ENCODE measurements at regions not wholly inside any gene's neighbourhood (a gene's known extent, or its start where the extent isn't known, plus 50 kb on each side); places are given as distances from the start of the nearest gene placed in this dataset.

- DNase-seq: no peak
Measured at GRCh38 chr2:203789618-203790017, 78.0 kb upstream of the CTLA4 start.

GRCh38 chr2:203790134-203790852, 77.3 kb upstream of the CTLA4 start:
- DNase-seq: no peak

- DNase-seq: no peak
Measured at GRCh38 chr2:203796248-203797010, 71.1 kb upstream of the CTLA4 start.

- DNase-seq: no peak
Measured at GRCh38 chr2:203797276-203797675, 70.3 kb upstream of the CTLA4 start.

GRCh38 chr2:203797712-203798111, 69.9 kb upstream of the CTLA4 start:
- no peak for DNase-seq

GRCh38 chr2:203798296-203799087, 69.1 kb upstream of the CTLA4 start:
- no peak for DNase-seq

- DNase-seq: no peak
Measured at GRCh38 chr2:203799908-203800307, 67.7 kb upstream of the CTLA4 start.

GRCh38 chr2:203800783-203801182, 66.8 kb upstream of the CTLA4 start:
- no peak for DNase-seq

- no peak for DNase-seq
Measured at GRCh38 chr2:203802342-203803052, 65.1 kb upstream of the CTLA4 start.

GRCh38 chr2:203803053-203803429, 64.5 kb upstream of the CTLA4 start:
- no peak for DNase-seq

- DNase-seq: no peak
Measured at GRCh38 chr2:203804070-203804469, 63.5 kb upstream of the CTLA4 start.

- DNase-seq: no peak
Measured at GRCh38 chr2:203804764-203805485, 62.6 kb upstream of the CTLA4 start.

GRCh38 chr2:203805486-203805838, 62.1 kb upstream of the CTLA4 start:
- no peak for DNase-seq

- no peak for DNase-seq
Measured at GRCh38 chr2:203806761-203807160, 60.8 kb upstream of the CTLA4 start.

- DNase-seq: no peak
Measured at GRCh38 chr2:203808046-203808750, 59.4 kb upstream of the CTLA4 start.

- no peak for DNase-seq
Measured at GRCh38 chr2:203809084-203809521, 58.5 kb upstream of the CTLA4 start.

- no peak for DNase-seq
Measured at GRCh38 chr2:203809991-203810510, 57.5 kb upstream of the CTLA4 start.

GRCh38 chr2:203811491-203812221, 55.9 kb upstream of the CTLA4 start:
- no peak for DNase-seq

- no peak for DNase-seq
Measured at GRCh38 chr2:203812294-203813221, 55.0 kb upstream of the CTLA4 start.

Data from effector CD8-positive, alpha-beta T cell (primary cell).